OCI-LY7 (cell line): ENCODE measurements at regions not wholly inside any gene's neighbourhood (a gene's known extent, or its start where the extent isn't known, plus 50 kb on each side); places are given as distances from the start of the nearest gene placed in this dataset.

Experiments
- EZH2phosphoT487 ChIP-seq: fragments of 200-600 bp; sonication (generic); IDR thresholded peaks from 2 replicates; pipeline ENCODE4 v1.6.1; 2018; ENCODE audit warnings: low read depth, borderline replicate concordance, mild to moderate bottlenecking, mixed run types, antibody characterized with exemption, low read length, moderate library complexity, mixed read lengths
- TF ChIP-seq, protein P1 (sequence below): fragments of 200-600 bp; sonication (generic); conservative IDR thresholded peaks from 2 replicates; pipeline ENCODE4 v1.5.1; 2014; ENCODE audit warnings: mild to moderate bottlenecking, antibody characterized with exemption, low read length, moderate library complexity, mixed read lengths

GRCh38 chr17:52388941-52389340, 230.4 kb upstream of the CA10 start:
- TF ChIP-seq, protein P1, sequence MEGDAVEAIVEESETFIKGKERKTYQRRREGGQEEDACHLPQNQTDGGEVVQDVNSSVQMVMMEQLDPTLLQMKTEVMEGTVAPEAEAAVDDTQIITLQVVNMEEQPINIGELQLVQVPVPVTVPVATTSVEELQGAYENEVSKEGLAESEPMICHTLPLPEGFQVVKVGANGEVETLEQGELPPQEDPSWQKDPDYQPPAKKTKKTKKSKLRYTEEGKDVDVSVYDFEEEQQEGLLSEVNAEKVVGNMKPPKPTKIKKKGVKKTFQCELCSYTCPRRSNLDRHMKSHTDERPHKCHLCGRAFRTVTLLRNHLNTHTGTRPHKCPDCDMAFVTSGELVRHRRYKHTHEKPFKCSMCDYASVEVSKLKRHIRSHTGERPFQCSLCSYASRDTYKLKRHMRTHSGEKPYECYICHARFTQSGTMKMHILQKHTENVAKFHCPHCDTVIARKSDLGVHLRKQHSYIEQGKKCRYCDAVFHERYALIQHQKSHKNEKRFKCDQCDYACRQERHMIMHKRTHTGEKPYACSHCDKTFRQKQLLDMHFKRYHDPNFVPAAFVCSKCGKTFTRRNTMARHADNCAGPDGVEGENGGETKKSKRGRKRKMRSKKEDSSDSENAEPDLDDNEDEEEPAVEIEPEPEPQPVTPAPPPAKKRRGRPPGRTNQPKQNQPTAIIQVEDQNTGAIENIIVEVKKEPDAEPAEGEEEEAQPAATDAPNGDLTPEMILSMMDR: no peak
- TF ChIP-seq EZH2phosphoT487: no peak
